Parathyroid adenoma (tissue), 2 donors: ENCODE measurements at regions not wholly inside any gene's neighbourhood (a gene's known extent, or its start where the extent isn't known, plus 50 kb on each side); places are given as distances from the start of the nearest gene placed in this dataset.

Experiments
- H2AFZ ChIP-seq: fragments of 300-600 bp; sonication (generic); one replicate; pipeline ENCODE4 v1.7.0; 2017; ENCODE audit warnings: antibody characterized with exemption, mild to moderate bottlenecking
- H3K27ac ChIP-seq: fragments of 300-600 bp; sonication (generic); one replicate; pipeline ENCODE4 v1.7.0; 2017
- H3K27me3 ChIP-seq: fragments of 300-600 bp; sonication (generic); one replicate; pipeline ENCODE4 v1.7.0; 2017; ENCODE audit warnings: low read length; ENCODE audit not compliant: control insufficient read depth, insufficient read depth
- H3K36me3 ChIP-seq: fragments of 300-600 bp; sonication (generic); one replicate; pipeline ENCODE4 v1.7.0; 2017; ENCODE audit warnings: low read length; ENCODE audit not compliant: control insufficient read depth, insufficient read depth
- H3K4me1 ChIP-seq: fragments of 300-600 bp; sonication (generic); one replicate; pipeline ENCODE4 v1.7.0; 2017; ENCODE audit warnings: control low read depth
- H3K4me2 ChIP-seq: fragments of 300-600 bp; sonication (generic); one replicate; pipeline ENCODE4 v1.7.0; 2017; ENCODE audit warnings: low read length
- H3K4me3 ChIP-seq: fragments of 300-600 bp; sonication (generic); one replicate; pipeline ENCODE4 v1.7.0; 2017; ENCODE audit warnings: low read depth, low read length
- H3K79me2 ChIP-seq: fragments of 300-600 bp; sonication (generic); one replicate; pipeline ENCODE4 v1.7.0; 2017; ENCODE audit warnings: control low read depth
- H3K9ac ChIP-seq: fragments of 300-600 bp; sonication (generic); one replicate; pipeline ENCODE4 v1.7.0; 2017; ENCODE audit warnings: mild to moderate bottlenecking
- H3K9me3 ChIP-seq: fragments of 300-600 bp; sonication (generic); one replicate; pipeline ENCODE4 v1.7.0; 2017; ENCODE audit warnings: low read length; ENCODE audit not compliant: control insufficient read depth
- TF ChIP-seq, protein P1 (sequence below): fragments of 300-600 bp; sonication (generic); IDR thresholded peaks from one replicate; pipeline ENCODE4 v1.7.0; 2017; ENCODE audit warnings: antibody characterized with exemption, mild to moderate bottlenecking
- donor health status: primary hyperparathyroidism.

DNA sequence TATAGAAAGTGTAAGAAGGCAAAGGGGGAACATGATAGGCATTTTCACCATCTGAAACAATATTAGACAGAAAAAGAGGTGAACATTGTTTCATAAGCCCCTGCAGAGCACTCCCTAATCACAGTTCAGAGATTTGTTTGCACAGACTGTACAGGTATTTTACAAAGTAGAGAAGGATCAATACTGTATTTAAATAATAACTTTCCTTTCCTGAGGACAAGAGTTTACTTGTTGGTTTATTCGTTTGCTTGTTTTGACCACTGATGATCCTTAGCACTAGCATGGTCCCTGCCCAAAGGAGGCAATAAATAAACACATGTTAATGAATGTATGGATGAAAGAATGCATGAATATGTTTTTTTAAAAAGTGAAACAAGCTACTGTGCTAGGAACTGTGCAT is 690.1 kb upstream of the COBL start:
- no peak overlapping the region for H2AFZ ChIP-seq
- H3K79me2 ChIP-seq: no peaks in the 10 kb centered on the region
- no peaks in the 10 kb centered on the region for H3K27me3 ChIP-seq
- no peak overlapping the region for H3K4me2 ChIP-seq
- H3K9ac ChIP-seq: no peak overlapping the region
- H3K9me3 ChIP-seq: no peaks in the 10 kb centered on the region
- H3K4me1 ChIP-seq: no peaks in the 10 kb centered on the region
- no peak overlapping the region for H3K27ac ChIP-seq
- no peak overlapping the region for H3K4me3 ChIP-seq
- TF ChIP-seq, protein P1, sequence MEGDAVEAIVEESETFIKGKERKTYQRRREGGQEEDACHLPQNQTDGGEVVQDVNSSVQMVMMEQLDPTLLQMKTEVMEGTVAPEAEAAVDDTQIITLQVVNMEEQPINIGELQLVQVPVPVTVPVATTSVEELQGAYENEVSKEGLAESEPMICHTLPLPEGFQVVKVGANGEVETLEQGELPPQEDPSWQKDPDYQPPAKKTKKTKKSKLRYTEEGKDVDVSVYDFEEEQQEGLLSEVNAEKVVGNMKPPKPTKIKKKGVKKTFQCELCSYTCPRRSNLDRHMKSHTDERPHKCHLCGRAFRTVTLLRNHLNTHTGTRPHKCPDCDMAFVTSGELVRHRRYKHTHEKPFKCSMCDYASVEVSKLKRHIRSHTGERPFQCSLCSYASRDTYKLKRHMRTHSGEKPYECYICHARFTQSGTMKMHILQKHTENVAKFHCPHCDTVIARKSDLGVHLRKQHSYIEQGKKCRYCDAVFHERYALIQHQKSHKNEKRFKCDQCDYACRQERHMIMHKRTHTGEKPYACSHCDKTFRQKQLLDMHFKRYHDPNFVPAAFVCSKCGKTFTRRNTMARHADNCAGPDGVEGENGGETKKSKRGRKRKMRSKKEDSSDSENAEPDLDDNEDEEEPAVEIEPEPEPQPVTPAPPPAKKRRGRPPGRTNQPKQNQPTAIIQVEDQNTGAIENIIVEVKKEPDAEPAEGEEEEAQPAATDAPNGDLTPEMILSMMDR: no peak
- H3K36me3 ChIP-seq: no peaks in the 10 kb centered on the region

DNA sequence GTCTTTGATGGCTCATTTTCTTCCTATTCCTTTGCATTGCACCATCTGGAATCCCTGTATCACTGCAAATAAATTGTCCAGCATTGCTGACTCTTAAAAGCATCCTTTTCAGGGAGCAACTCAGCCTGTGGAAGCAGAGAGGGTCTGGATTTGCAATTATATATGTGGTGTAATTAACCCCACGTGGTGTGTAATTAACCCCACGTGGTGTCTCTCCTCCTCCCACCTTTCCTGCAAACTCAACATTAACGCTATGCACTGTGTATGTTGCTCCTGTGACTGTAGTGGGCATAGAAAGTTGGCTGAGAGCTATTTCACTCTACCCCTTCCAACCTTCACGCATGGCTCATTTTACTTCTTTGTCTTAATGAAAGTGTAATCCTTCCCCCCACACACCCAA is 689.0 kb upstream of the COBL start:
- no peaks in the 10 kb centered on the region for H3K36me3 ChIP-seq
- TF ChIP-seq, protein P1: no peak
- no peak overlapping the region for H2AFZ ChIP-seq

DNA sequence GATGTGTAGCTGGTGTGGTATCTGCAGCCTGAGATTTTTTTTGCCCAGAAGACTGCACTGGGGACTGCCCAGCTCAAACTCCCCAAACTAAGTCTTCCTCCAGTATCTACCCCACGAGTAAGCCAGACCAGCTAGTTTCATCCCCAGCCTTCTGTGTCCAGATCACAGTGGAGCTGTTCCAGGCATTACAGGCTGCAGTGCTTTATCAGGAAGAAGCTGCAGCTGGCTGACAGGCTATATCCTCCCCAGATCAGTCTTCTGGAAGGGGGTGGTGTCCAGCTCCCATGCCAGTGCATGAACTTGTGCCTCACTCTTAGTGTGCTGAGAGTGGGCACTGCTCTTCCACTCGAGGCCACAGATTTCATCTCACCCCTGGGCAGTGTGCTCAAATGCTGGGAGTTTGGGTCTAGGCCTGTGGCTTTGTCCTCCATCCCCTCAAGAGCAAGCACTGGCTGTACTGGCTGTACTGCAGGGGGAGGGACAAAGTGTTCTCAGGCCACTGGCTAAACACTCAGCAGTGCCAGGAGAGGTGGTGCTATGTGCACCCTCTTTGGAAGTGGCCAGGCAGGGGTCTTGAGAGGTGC is 679.1 kb upstream of the COBL start:
- Histone ChIP-seq H3K27ac (no peak overlapping the region), H3K4me3 (no peak overlapping the region), H3K4me2 (no peak overlapping the region), H3K36me3 (no peaks in the 10 kb centered on the region), H3K9ac (no peak overlapping the region), H3K4me1 (no peaks in the 10 kb centered on the region), H3K79me2 (no peaks in the 10 kb centered on the region), H3K27me3 (no peaks in the 10 kb centered on the region), H3K9me3 (no peaks in the 10 kb centered on the region), H2AFZ (no peak overlapping the region)
- TF ChIP-seq, protein P1: no peak

More for the DNA sequence above, 689.0 kb upstream of the COBL start:
- Histone ChIP-seq H3K9ac (no peak overlapping the region), H3K27ac (no peak overlapping the region), H3K27me3 (no peaks in the 10 kb centered on the region), H3K4me1 (no peaks in the 10 kb centered on the region), H3K4me2 (no peak overlapping the region), H3K79me2 (no peaks in the 10 kb centered on the region), H3K9me3 (no peaks in the 10 kb centered on the region), H3K4me3 (no peak overlapping the region)

DNA sequence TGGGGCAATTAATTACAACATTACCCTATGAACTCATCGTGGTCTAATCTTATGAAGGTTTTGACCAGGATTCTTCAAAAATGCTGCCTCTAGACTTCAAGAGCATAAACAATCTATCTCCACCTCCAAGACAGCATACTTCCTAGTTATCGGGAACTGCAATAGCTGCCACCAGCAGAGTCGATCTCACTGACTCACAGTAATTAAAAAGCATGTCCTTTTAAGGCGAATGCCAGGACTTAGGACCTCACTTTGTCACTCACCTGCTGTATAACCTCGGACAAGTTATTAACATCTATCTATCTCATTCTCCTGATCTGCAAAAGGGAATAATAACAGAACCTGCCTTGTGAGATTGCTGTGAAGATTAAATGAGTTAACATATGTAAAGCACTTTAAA is 666.0 kb upstream of the COBL start:
- TF ChIP-seq, protein P1: no peak
- no peak overlapping the region for H3K27ac ChIP-seq
- H2AFZ ChIP-seq: no peak overlapping the region
- no peak overlapping the region for H3K4me2 ChIP-seq
- no peaks in the 10 kb centered on the region for H3K9me3 ChIP-seq
- no peaks in the 10 kb centered on the region for H3K79me2 ChIP-seq
- H3K36me3 ChIP-seq: no peaks in the 10 kb centered on the region
- no peaks in the 10 kb centered on the region for H3K4me1 ChIP-seq
- H3K9ac ChIP-seq: no peak overlapping the region
- no peaks in the 10 kb centered on the region for H3K27me3 ChIP-seq
- H3K4me3 ChIP-seq: no peak overlapping the region

DNA sequence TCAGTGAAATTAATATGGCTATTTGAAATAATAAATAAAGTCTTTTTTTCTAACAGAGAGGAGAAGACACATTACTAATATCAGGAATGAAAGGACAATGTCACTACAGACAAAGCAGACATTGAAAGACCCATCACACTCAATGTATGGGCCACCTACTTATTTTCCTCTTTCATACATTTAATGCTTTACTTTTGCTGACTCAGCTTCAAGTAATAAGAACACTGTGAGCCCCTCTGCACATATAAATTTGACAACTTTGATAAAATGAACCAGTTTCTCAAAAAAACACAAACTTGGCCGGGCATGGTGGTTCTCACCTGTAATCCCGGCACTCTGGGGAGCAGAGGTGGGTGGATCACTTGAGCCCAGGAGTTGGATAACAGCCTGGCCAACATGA is 664.2 kb upstream of the COBL start:
- Histone ChIP-seq H3K36me3 (no peaks in the 10 kb centered on the region), H3K9ac (no peak overlapping the region), H3K9me3 (no peaks in the 10 kb centered on the region), H3K4me1 (no peaks in the 10 kb centered on the region), H3K79me2 (no peaks in the 10 kb centered on the region), H2AFZ (no peak overlapping the region), H3K4me3 (no peak overlapping the region), H3K4me2 (no peak overlapping the region), H3K27ac (no peak overlapping the region), H3K27me3 (no peaks in the 10 kb centered on the region)
- TF ChIP-seq, protein P1: no peak
